ENCODE measurements at regions not wholly inside any gene's neighbourhood (a gene's known extent, or its start where the extent isn't known, plus 50 kb on each side); places are given as distances from the start of the nearest gene placed in this dataset.

DNA sequence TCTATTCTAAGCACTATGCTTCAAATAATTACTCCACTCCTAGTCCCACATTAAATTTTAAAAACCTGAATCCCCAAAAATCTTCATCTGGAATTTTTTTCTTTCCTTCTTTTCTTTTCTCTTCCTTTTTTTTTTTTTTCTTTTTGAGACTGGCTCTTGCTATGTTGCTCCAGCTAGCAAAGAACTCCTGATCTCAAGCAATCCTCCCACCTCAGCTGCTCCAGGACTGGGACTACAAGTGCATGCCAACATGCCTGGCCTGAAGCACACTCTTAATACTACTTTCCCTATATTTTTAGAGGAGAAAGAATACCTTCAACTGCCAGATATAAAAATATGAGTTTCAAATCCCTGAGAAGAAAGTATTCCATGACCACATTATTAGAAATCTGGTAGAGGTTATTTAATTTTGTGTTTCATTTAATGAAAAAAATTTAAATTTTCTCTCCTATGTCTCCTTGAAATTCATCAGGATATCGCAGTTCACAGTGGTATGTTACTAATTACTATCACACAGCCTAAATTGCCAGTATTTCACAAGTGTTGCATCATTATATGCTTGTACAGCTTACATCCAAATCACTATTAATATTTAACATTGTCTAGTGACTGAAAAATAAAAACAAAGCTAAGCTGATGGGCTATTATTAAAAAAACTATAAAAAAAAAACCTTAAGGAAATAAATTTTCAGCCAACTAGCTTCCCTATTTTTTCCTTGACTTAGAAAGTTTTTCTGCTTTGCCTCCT lies 227.8 kb downstream of the NAF1 start:
- H2AFZ ChIP-seq: no peak overlapping the region
- in situ Hi-C loops (cut with MboI): no loop called here
- no peaks in the 10 kb centered on the region for H3K9me2 ChIP-seq (ENCODE audit: insufficient read depth)
- DNase-seq: no peak
- H3F3A ChIP-seq (ENCODE audit: insufficient read depth): no peaks in the 10 kb centered on the region
- no peak overlapping the region for H3K27ac ChIP-seq
- no peak overlapping the region for H3K9ac ChIP-seq
- no peak overlapping the region for H3K4me3 ChIP-seq
- no peaks in the 10 kb centered on the region for H4K20me1 ChIP-seq (ENCODE audit: insufficient read depth)
- no peaks in the 10 kb centered on the region for H3K27me3 ChIP-seq (replicated peaks; ENCODE audit: insufficient read depth)
- no peak overlapping the region for H3K4me2 ChIP-seq (ENCODE audit: unreplicated experiment)
- H3K36me3 ChIP-seq (ENCODE audit: low read depth): no peaks in the 10 kb centered on the region
- 0% methylated on average over 1 of the region's 1 CpG for WGBS, 2 experiments (ENCODE audit: low coverage in 1 of 2, low lambda C conversion rate in 2 of 2, missing lambda C conversion rate in 2 of 2)
- H3K79me2 ChIP-seq (ENCODE audit: insufficient read depth): no peaks in the 10 kb centered on the region
- no peaks in the 10 kb centered on the region for H3K4me1 ChIP-seq (ENCODE audit: insufficient read depth)
- no peak for TF ChIP-seq EZH2phosphoT487 (IDR thresholded peaks at IDR 0.05; ENCODE audit: insufficient read depth, low read depth)
- H3K9me3 ChIP-seq (ENCODE audit: low read depth): no peaks in the 10 kb centered on the region

DNA sequence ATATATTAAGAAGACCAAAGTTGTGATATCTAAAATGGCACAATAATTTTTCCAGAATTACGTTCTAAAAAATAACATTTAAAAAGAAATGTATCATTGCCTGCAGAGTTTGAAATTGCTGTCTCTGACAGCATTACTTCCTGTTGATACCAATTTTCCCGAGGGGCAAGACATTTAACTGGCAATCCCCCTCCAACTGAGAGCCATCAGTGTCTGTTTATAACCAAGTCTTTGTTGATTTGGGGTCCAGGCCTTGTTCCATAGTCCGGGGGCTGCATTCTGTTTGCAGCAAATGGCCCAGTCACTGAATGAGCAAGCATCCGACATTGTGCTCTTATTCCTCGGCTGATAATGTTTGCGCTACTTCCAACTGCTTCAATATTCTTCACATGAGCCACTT lies 231.5 kb downstream of the NAF1 start:
- no peak for DNase-seq
- no peak overlapping the region for H2AFZ ChIP-seq
- no peaks in the 10 kb centered on the region for H3K79me2 ChIP-seq (ENCODE audit: insufficient read depth)
- H3K36me3 ChIP-seq (ENCODE audit: low read depth): no peaks in the 10 kb centered on the region
- no peaks in the 10 kb centered on the region for H3K9me2 ChIP-seq (ENCODE audit: insufficient read depth)
- H3F3A ChIP-seq (ENCODE audit: insufficient read depth): no peaks in the 10 kb centered on the region
- H3K27ac ChIP-seq: no peak overlapping the region
- TF ChIP-seq EZH2 (IDR thresholded peaks at IDR 0.05; ENCODE audit: insufficient read depth, poor library complexity, severe bottlenecking): no peak
- TF ChIP-seq EZH2phosphoT487 (IDR thresholded peaks at IDR 0.05; ENCODE audit: insufficient read depth, low read depth): no peak
- H3K9me3 ChIP-seq (ENCODE audit: low read depth): no peaks in the 10 kb centered on the region
- H3K4me2 ChIP-seq (ENCODE audit: unreplicated experiment): no peak overlapping the region
- no peaks in the 10 kb centered on the region for H3K27me3 ChIP-seq (replicated peaks; ENCODE audit: insufficient read depth)
- in situ Hi-C loops (cut with MboI): no loop called here
- no peak overlapping the region for H3K4me3 ChIP-seq
- H4K20me1 ChIP-seq (ENCODE audit: insufficient read depth): no peaks in the 10 kb centered on the region
- no peak overlapping the region for H3K9ac ChIP-seq
- no peaks in the 10 kb centered on the region for H3K4me1 ChIP-seq (ENCODE audit: insufficient read depth)
- WGBS, 2 experiments (ENCODE audit: low coverage in 1 of 2, low lambda C conversion rate in 2 of 2, missing lambda C conversion rate in 2 of 2): 31 to 35% methylated on average over 6 of the region's 6 CpGs

DNA sequence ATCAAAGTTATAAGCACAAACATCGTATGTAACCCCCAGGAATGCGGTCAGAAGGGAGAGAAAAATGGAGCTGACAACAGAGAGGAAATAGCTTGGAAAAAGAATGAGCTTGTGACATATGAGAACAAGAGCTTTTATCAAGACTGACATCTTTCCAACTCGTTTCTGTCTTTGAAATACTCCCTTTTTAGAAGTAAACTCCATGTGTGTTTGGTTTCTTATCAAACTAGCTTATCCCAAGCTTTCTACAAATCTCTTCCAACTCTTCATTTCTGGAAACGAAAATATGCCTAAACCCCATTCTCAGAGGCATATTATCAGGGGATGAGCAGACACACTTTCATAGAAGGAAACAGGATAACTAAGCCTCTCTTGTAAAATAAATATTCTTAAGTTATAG lies 235.4 kb downstream of the NAF1 start:
- Histone ChIP-seq H4K20me1 (ENCODE audit: insufficient read depth) (no peaks in the 10 kb centered on the region), H3K27me3 (replicated peaks; ENCODE audit: insufficient read depth) (no peaks in the 10 kb centered on the region), H3K27ac (no peak overlapping the region), H3F3A (ENCODE audit: insufficient read depth) (no peaks in the 10 kb centered on the region), H3K79me2 (ENCODE audit: insufficient read depth) (no peaks in the 10 kb centered on the region), H3K9ac (no peak overlapping the region), H3K9me2 (ENCODE audit: insufficient read depth) (no peaks in the 10 kb centered on the region), H3K36me3 (ENCODE audit: low read depth) (no peaks in the 10 kb centered on the region), H3K4me1 (ENCODE audit: insufficient read depth) (no peaks in the 10 kb centered on the region), H3K4me2 (ENCODE audit: unreplicated experiment) (no peak overlapping the region), H3K4me3 (no peak overlapping the region), H3K9me3 (ENCODE audit: low read depth) (no peaks in the 10 kb centered on the region), H2AFZ (no peak overlapping the region)
- in situ Hi-C loops (cut with MboI): no loop called here
- WGBS, 2 experiments (ENCODE audit: low coverage in 1 of 2, low lambda C conversion rate in 2 of 2, missing lambda C conversion rate in 2 of 2): 7 to 10% methylated on average over 4 of the region's 4 CpGs
- DNase-seq: no peak
- no peak for TF ChIP-seq EZH2 (IDR thresholded peaks at IDR 0.05; ENCODE audit: insufficient read depth, poor library complexity, severe bottlenecking)
- no peak for TF ChIP-seq EZH2phosphoT487 (IDR thresholded peaks at IDR 0.05; ENCODE audit: insufficient read depth, low read depth)

DNA sequence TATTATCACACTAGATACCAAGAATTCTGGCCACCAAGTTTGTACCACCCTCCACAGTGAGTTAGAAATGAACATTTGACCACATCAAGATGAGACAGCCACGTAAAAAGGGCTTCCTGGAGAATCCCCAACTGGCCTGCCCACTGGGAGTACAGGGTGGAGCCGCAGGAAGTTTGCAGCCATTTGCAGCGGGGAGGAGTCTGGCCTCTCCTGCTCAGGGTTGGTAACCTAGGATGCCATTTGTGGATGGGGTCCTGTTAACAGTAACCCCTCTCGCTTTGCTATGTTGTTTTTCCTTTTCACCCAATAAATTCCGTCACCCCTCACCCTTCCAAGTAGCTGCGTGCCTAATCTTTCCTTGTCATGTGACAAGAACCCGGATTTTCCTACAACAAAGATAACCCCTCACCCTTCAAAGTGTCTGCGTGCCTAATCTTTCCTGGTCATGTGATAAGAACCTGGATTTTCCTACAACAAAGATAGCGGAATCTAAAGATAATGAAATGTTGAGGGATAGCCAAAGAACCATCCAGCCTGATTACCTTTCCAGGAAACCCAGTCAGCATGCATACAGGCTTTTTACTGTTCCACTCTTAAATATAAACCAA lies 245.4 kb downstream of the NAF1 start:
- H3F3A ChIP-seq (ENCODE audit: insufficient read depth): no peaks in the 10 kb centered on the region
- no peaks in the 10 kb centered on the region for H3K4me1 ChIP-seq (ENCODE audit: insufficient read depth)
- no peak for TF ChIP-seq EZH2 (IDR thresholded peaks at IDR 0.05; ENCODE audit: insufficient read depth, poor library complexity, severe bottlenecking)
- TF ChIP-seq EZH2phosphoT487 (IDR thresholded peaks at IDR 0.05; ENCODE audit: insufficient read depth, low read depth): no peak
- in situ Hi-C loops (cut with MboI): no loop called here
- H3K79me2 ChIP-seq (ENCODE audit: insufficient read depth): no peaks in the 10 kb centered on the region
- H3K4me3 ChIP-seq: no peak overlapping the region
- H4K20me1 ChIP-seq (ENCODE audit: insufficient read depth): no peaks in the 10 kb centered on the region
- no peak overlapping the region for H3K4me2 ChIP-seq (ENCODE audit: unreplicated experiment)
- H3K9me2 ChIP-seq (ENCODE audit: insufficient read depth): no peaks in the 10 kb centered on the region
- WGBS, 2 experiments (ENCODE audit: low coverage in 1 of 2, low lambda C conversion rate in 2 of 2, missing lambda C conversion rate in 2 of 2): 26 to 27% methylated on average over 9 of the region's 9 CpGs
- no peak overlapping the region for H2AFZ ChIP-seq
- H3K9ac ChIP-seq: no peak overlapping the region
- no peaks in the 10 kb centered on the region for H3K9me3 ChIP-seq (ENCODE audit: low read depth)
- H3K27ac ChIP-seq: no peak overlapping the region
- no peaks in the 10 kb centered on the region for H3K36me3 ChIP-seq (ENCODE audit: low read depth)
- no peaks in the 10 kb centered on the region for H3K27me3 ChIP-seq (replicated peaks; ENCODE audit: insufficient read depth)
- DNase-seq: no peak
